IPS-18a (cell line): ENCODE measurements at regions not wholly inside any gene's neighbourhood (a gene's known extent, or its start where the extent isn't known, plus 50 kb on each side); places are given as distances from the start of the nearest gene placed in this dataset.

Experiments used
- H3K27ac ChIP-seq: one replicate; pipeline ENCODE4 v1.5.1; 2013; ENCODE audit warnings: low read length
- H3K27me3 ChIP-seq: one replicate; pipeline ENCODE4 v1.6.1; 2013; ENCODE audit warnings: mild to moderate bottlenecking, low read length; ENCODE audit not compliant: control insufficient read depth, insufficient read depth
- H3K36me3 ChIP-seq: one replicate; pipeline ENCODE4 v1.6.1; 2013; ENCODE audit warnings: low read depth, low read length; ENCODE audit not compliant: control insufficient read depth
- H3K4me1 ChIP-seq: one replicate; pipeline ENCODE4 v1.6.1; 2013; ENCODE audit warnings: low read depth, low read length; ENCODE audit not compliant: control insufficient read depth
- H3K4me3 ChIP-seq: one replicate; pipeline ENCODE4 v1.5.1; 2013; ENCODE audit warnings: low read length
- H3K9ac ChIP-seq: one replicate; pipeline ENCODE4 v1.6.1; 2013; ENCODE audit warnings: mild to moderate bottlenecking, low read length, moderate library complexity
- H3K9me3 ChIP-seq: one replicate; pipeline ENCODE4 v1.6.1; 2013; ENCODE audit warnings: low read depth, low read length; ENCODE audit not compliant: control insufficient read depth

DNA sequence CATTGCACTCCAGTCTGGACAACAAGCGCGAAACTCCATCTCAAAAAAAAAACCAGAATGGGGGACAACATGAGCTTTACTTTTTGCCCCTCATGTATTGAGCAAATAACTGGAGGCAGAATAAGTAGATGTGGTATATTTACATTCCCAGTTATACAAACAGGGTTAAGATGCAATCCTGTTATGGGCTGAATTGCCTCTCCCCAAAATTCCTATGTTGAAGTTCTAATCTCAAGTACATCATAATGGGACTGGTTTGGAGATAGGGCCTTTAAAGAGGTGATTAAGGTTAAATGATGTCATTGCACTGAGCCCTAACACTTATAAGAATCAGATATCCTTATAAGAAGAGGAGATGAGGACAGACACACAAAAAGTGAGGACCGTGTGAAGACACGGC, 319.8 kb upstream of the KLHL29 start:
- H3K9me3 ChIP-seq = no peaks in the 10 kb centered on the region
- H3K27ac ChIP-seq = no peak overlapping the region
- H3K4me1 ChIP-seq = no peaks in the 10 kb centered on the region
- H3K9ac ChIP-seq = no peak overlapping the region
- no peaks in the 10 kb centered on the region for H3K27me3 ChIP-seq
- no peaks in the 10 kb centered on the region for H3K36me3 ChIP-seq
- no peak overlapping the region for H3K4me3 ChIP-seq

- Histone ChIP-seq H3K9me3 (no peaks in the 10 kb centered on the region), H3K9ac (no peak overlapping the region), H3K4me3 (no peak overlapping the region), H3K4me1 (no peaks in the 10 kb centered on the region), H3K27ac (no peak overlapping the region), H3K27me3 (no peaks in the 10 kb centered on the region), H3K36me3 (no peaks in the 10 kb centered on the region)
Observed at GRCh38 chr2:23065936-23066335, 319.0 kb upstream of the KLHL29 start.

DNA sequence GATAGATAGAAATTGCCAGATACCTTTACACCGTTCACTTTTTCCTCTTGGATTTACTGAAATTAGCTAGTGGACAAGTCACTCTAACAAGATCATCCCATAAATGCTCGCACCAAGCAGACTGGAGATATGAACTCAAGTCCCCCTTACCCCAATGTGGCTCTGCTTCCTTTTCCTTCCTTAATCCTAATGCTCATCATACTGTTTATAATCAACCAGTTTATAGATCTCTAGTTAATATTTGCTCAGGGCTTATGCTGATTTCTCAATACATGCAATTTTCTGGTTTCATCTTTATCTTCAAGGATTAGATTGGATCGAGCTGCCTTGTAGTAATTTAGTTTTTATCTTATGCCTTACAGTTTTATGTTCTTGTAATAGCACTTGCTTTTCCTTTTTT, 318.3 kb upstream of the KLHL29 start:
- no peaks in the 10 kb centered on the region for H3K4me1 ChIP-seq
- no peak overlapping the region for H3K4me3 ChIP-seq
- no peaks in the 10 kb centered on the region for H3K36me3 ChIP-seq
- H3K9me3 ChIP-seq = no peaks in the 10 kb centered on the region
- no peak overlapping the region for H3K9ac ChIP-seq
- no peak overlapping the region for H3K27ac ChIP-seq
- no peaks in the 10 kb centered on the region for H3K27me3 ChIP-seq

- no peaks in the 10 kb centered on the region for H3K36me3 ChIP-seq
- H3K4me3 ChIP-seq = no peak overlapping the region
- H3K4me1 ChIP-seq = no peaks in the 10 kb centered on the region
- no peak overlapping the region for H3K27ac ChIP-seq
- H3K9ac ChIP-seq = no peak overlapping the region
- H3K27me3 ChIP-seq = no peaks in the 10 kb centered on the region
- no peaks in the 10 kb centered on the region for H3K9me3 ChIP-seq
Observed at GRCh38 chr2:23069156-23069555, 315.8 kb upstream of the KLHL29 start.

- Histone ChIP-seq H3K9ac (no peak overlapping the region), H3K27ac (no peak overlapping the region), H3K27me3 (no peaks in the 10 kb centered on the region), H3K36me3 (no peaks in the 10 kb centered on the region), H3K9me3 (no peaks in the 10 kb centered on the region), H3K4me3 (no peak overlapping the region), H3K4me1 (no peaks in the 10 kb centered on the region)
Observed at GRCh38 chr2:23069923-23070322, 315.1 kb upstream of the KLHL29 start.

DNA sequence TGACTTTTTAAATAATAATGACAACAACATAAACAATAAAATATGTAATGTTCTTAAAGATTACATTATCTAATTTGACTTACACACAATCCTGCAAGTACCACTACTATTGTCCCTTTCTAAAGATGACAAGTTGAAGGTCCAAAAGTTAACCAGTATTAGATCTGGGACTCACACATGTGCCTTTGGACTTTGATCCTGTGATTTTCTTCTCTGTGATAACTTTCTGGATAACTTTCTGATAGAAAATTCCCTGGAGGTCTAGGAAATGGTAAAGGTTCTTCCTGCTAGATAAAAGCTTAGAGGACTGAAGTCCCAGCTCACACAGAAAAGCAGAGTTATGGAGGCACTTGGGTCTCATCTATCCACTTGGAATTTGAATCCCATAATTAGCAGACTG, 311.9 kb upstream of the KLHL29 start:
- Histone ChIP-seq H3K4me3 (no peak overlapping the region), H3K4me1 (no peaks in the 10 kb centered on the region), H3K9me3 (no peaks in the 10 kb centered on the region), H3K27ac (no peak overlapping the region), H3K27me3 (no peaks in the 10 kb centered on the region), H3K9ac (no peak overlapping the region), H3K36me3 (no peaks in the 10 kb centered on the region)

DNA sequence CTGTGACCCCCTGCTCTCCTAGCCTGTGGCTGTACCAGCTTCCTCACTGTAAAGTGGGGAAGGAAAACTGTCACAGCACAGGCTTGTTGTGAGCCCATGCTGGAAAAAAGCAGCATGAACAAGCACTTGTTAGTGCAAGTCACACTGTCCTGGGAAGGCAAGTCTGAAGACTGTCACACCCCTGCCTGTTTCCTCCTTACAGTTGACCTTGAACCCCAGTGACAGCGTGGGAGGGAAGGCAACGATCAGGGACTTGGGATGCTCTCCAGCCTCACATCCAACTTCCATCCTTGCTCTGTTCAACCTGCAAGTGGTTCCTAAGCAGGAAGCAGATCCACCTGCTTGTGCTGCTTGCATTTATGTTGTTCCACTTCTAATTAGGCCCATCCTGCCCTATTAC, 311.3 kb upstream of the KLHL29 start:
- no peaks in the 10 kb centered on the region for H3K9me3 ChIP-seq
- no peak overlapping the region for H3K4me3 ChIP-seq
- H3K27ac ChIP-seq = no peak overlapping the region
- no peaks in the 10 kb centered on the region for H3K4me1 ChIP-seq
- H3K27me3 ChIP-seq = no peaks in the 10 kb centered on the region
- H3K36me3 ChIP-seq = no peaks in the 10 kb centered on the region
- no peak overlapping the region for H3K9ac ChIP-seq

GRCh38 chr2:23077596-23077995, 307.4 kb upstream of the KLHL29 start:
- no peaks in the 10 kb centered on the region for H3K9me3 ChIP-seq
- H3K4me3 ChIP-seq = no peak overlapping the region
- H3K27me3 ChIP-seq = no peaks in the 10 kb centered on the region
- no peaks in the 10 kb centered on the region for H3K4me1 ChIP-seq
- no peak overlapping the region for H3K9ac ChIP-seq
- H3K27ac ChIP-seq = no peak overlapping the region
- H3K36me3 ChIP-seq = no peaks in the 10 kb centered on the region

- no peak overlapping the region for H3K27ac ChIP-seq
- no peaks in the 10 kb centered on the region for H3K4me1 ChIP-seq
- H3K4me3 ChIP-seq = no peak overlapping the region
- H3K36me3 ChIP-seq = no peaks in the 10 kb centered on the region
- H3K27me3 ChIP-seq = no peaks in the 10 kb centered on the region
- no peaks in the 10 kb centered on the region for H3K9me3 ChIP-seq
- no peak overlapping the region for H3K9ac ChIP-seq
Observed at GRCh38 chr2:23078784-23079434, 306.1 kb upstream of the KLHL29 start.

- H3K27ac ChIP-seq = no peak overlapping the region
Observed at GRCh38 chr2:23083966-23084365, 301.0 kb upstream of the KLHL29 start.

DNA sequence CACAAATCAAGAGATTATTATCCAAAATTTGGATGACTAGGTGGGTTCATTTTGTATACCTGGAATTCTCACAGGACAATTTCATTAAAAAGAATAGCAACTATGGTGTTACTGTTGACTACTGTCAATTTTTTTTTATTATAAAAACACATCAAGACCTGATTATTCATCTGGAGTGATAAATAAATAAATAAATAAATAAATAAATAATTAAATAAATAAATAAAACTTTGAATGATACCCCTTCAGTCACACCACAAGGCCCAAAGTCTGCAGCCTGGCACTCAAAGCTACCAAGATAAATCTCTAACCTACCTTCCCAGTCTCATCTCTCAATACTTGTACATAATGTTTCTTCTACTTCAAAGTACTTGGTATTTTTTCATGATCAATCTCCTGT, 294.0 kb upstream of the KLHL29 start:
- H3K27me3 ChIP-seq = no peaks in the 10 kb centered on the region
- H3K36me3 ChIP-seq = no peaks in the 10 kb centered on the region
- H3K27ac ChIP-seq = no peak overlapping the region
- no peaks in the 10 kb centered on the region for H3K4me1 ChIP-seq
- no peak overlapping the region for H3K4me3 ChIP-seq
- H3K9me3 ChIP-seq = no peaks in the 10 kb centered on the region
- H3K9ac ChIP-seq = no peak overlapping the region

More at GRCh38 chr2:23083966-23084365, 301.0 kb upstream of the KLHL29 start:
- Histone ChIP-seq H3K9me3 (no peaks in the 10 kb centered on the region), H3K27me3 (no peaks in the 10 kb centered on the region), H3K4me3 (no peak overlapping the region), H3K36me3 (no peaks in the 10 kb centered on the region), H3K9ac (no peak overlapping the region), H3K4me1 (no peaks in the 10 kb centered on the region)

- Histone ChIP-seq H3K27ac (no peak overlapping the region), H3K4me1 (no peaks in the 10 kb centered on the region), H3K9me3 (no peaks in the 10 kb centered on the region), H3K27me3 (no peaks in the 10 kb centered on the region), H3K9ac (no peak overlapping the region), H3K36me3 (no peaks in the 10 kb centered on the region), H3K4me3 (no peak overlapping the region)
Observed at GRCh38 chr2:23091900-23092299, 293.1 kb upstream of the KLHL29 start.
